OCI-LY7 (cell line): ENCODE measurements at regions not wholly inside any gene's neighbourhood (a gene's known extent, or its start where the extent isn't known, plus 50 kb on each side); places are given as distances from the start of the nearest gene placed in this dataset.

Source experiments
- BruUV-seq: library from RNA; stranded (reverse); fragments of 400-500 nt; replicated peaks from 2 replicates; lab custom pipeline; 2021; lab: Mats Ljungman, UMichigan
- CTCF ChIA-PET: fragments of 300-600 bp; sonication (Branson Sonifier 250); formaldehyde crosslinking; loops from one replicate; lab custom pipeline; 2022; ENCODE audit warnings: antibody characterized with exemption; ENCODE audit not compliant: unreplicated experiment; lab: Charles Lee
- POLR2A ChIA-PET: fragments of 300-600 bp; sonication (Branson Sonifier 250); formaldehyde crosslinking; loops from one replicate; lab custom pipeline; 2022; ENCODE audit warnings: antibody characterized with exemption; lab: Charles Lee
- DNase-seq: peaks from one replicate; pipeline ENCODE4 v3.0.0-alpha.2; 2015; ENCODE audit warnings: low spot score
- H2AFZ ChIP-seq: fragments of 200-600 bp; sonication (generic), shearing (Covaris generic); 2 replicates; pipeline ENCODE4 v1.6.1; 2014; ENCODE audit warnings: mild to moderate bottlenecking, antibody characterized with exemption, low read length, moderate library complexity
- H3K27ac ChIP-seq: fragments of 200-600 bp; sonication (generic); 2 replicates; pipeline ENCODE4 v1.5.1; 2014; ENCODE audit warnings: mixed run types, low read depth, mild to moderate bottlenecking, moderate library complexity, low read length, inconsistent platforms; ENCODE audit not compliant: poor library complexity, severe bottlenecking
- H3K36me3 ChIP-seq: fragments of 200-600 bp; sonication (generic); 2 replicates; pipeline ENCODE4 v1.6.1; 2014; ENCODE audit warnings: mild to moderate bottlenecking, antibody characterized with exemption, low read length, moderate library complexity, mixed read lengths; ENCODE audit not compliant: insufficient read depth
- H3K4me1 ChIP-seq: fragments of 200-600 bp; sonication (generic); 2 replicates; pipeline ENCODE4 v1.5.1; 2014; ENCODE audit warnings: mild to moderate bottlenecking, low read length; ENCODE audit not compliant: insufficient read depth, poor library complexity, severe bottlenecking
- H3K4me2 ChIP-seq: fragments of 200-600 bp; sonication (generic); 2 replicates; pipeline ENCODE4 v1.6.1; 2014; ENCODE audit warnings: mild to moderate bottlenecking, low read length
- H3K4me3 ChIP-seq: fragments of 200-600 bp; sonication (generic); 2 replicates; pipeline ENCODE4 v1.5.1; 2014; ENCODE audit warnings: mild to moderate bottlenecking, low read depth, low read length; ENCODE audit not compliant: poor library complexity, severe bottlenecking
- H3K79me2 ChIP-seq: fragments of 200-600 bp; sonication (generic); 2 replicates; pipeline ENCODE4 v1.6.1; 2016; ENCODE audit warnings: low read depth, mild to moderate bottlenecking, low read length, moderate library complexity, mixed read lengths; ENCODE audit not compliant: insufficient read depth
- H3K9me2 ChIP-seq: fragments of 200-600 bp; sonication (generic); 2 replicates; pipeline ENCODE4 v1.6.1; 2016; ENCODE audit warnings: mild to moderate bottlenecking, low read length, mixed read lengths; ENCODE audit not compliant: insufficient read depth
- H3K9me3 ChIP-seq: fragments of 200-600 bp; sonication (generic); 2 replicates; pipeline ENCODE4 v1.6.1; 2014; ENCODE audit warnings: mild to moderate bottlenecking, mixed run types, low read length, mixed read lengths
- H4K20me1 ChIP-seq: fragments of 200-600 bp; sonication (generic); 2 replicates; pipeline ENCODE4 v1.6.1; 2014; ENCODE audit warnings: mild to moderate bottlenecking, antibody characterized with exemption, low read length, moderate library complexity, mixed read lengths; ENCODE audit not compliant: insufficient read depth
- CTCF ChIP-seq: fragments of 200-600 bp; sonication (generic); conservative IDR thresholded peaks from 2 replicates; pipeline ENCODE4 v1.5.1; 2014; ENCODE audit warnings: mild to moderate bottlenecking, antibody characterized with exemption, low read length, moderate library complexity, mixed read lengths
- EZH2phosphoT487 ChIP-seq: fragments of 200-600 bp; sonication (generic); IDR thresholded peaks from 2 replicates; pipeline ENCODE4 v1.6.1; 2018; ENCODE audit warnings: low read depth, borderline replicate concordance, mild to moderate bottlenecking, mixed run types, antibody characterized with exemption, low read length, moderate library complexity, mixed read lengths
- intact Hi-C: fragments of 100-400 bp; cut with micrococcal nuclease; formaldehyde crosslinking; loops from one replicate; pipeline ENCODE4 v1.10.0; 2022; ENCODE audit not compliant: unreplicated experiment

GRCh38 chr6:113691260-113691656, 165.9 kb upstream of the MARCKS start:
- DNase-seq: no peak
- Histone ChIP-seq H3K4me1 (no peaks in the 10 kb centered on the region), H3K79me2 (no peaks in the 10 kb centered on the region), H3K9me2 (no peaks in the 10 kb centered on the region), H3K4me3 (no peak overlapping the region), H3K9me3 (no peaks in the 10 kb centered on the region), H3K4me2 (no peak overlapping the region), H3K27ac (no peak overlapping the region), H3K36me3 (no peaks in the 10 kb centered on the region), H4K20me1 (no peaks in the 10 kb centered on the region), H2AFZ (0 out of 2 replicates have a peak overlapping the region, but pooled peaks have one; percentile 18)
- TF ChIP-seq CTCF (no peak), EZH2phosphoT487 (no peak)
- no TSS peak for BruUV-seq
- ChIA-PET CTCF (no interaction called here), POLR2A (interaction anchor here (1.4 kb wide), 1 partner anchor 18 kb away, joined by 8 read pairs; no protein-coding TSS in a partner anchor)
- intact Hi-C loops: no loop called here

GRCh38 chr6:113693851-113694250, 163.3 kb upstream of the MARCKS start:
- intact Hi-C loops: no loop called here
- ChIA-PET CTCF (no interaction called here), POLR2A (no interaction called here)
- no peaks in the 10 kb centered on the region for H3K9me3 ChIP-seq
- no peak for TF ChIP-seq EZH2phosphoT487
- TF ChIP-seq CTCF: no peak
- no peak overlapping the region for H3K4me3 ChIP-seq
- BruUV-seq: no TSS peak
- H3K4me2 ChIP-seq: no peak overlapping the region
- H3K79me2 ChIP-seq: no peaks in the 10 kb centered on the region
- H3K4me1 ChIP-seq: no peaks in the 10 kb centered on the region
- no peak for DNase-seq
- no peak overlapping the region for H3K27ac ChIP-seq
- H2AFZ ChIP-seq: no peak overlapping the region
- H3K9me2 ChIP-seq: no peaks in the 10 kb centered on the region
- no peaks in the 10 kb centered on the region for H3K36me3 ChIP-seq
- no peaks in the 10 kb centered on the region for H4K20me1 ChIP-seq

- no peaks in the 10 kb centered on the region for H3K79me2 ChIP-seq
- ChIA-PET POLR2A (no interaction called here), CTCF (no interaction called here)
- DNase-seq: no peak
- H3K9me2 ChIP-seq: no peaks in the 10 kb centered on the region
- BruUV-seq: no TSS peak
- H3K27ac ChIP-seq: no peak overlapping the region
- H3K4me1 ChIP-seq: no peaks in the 10 kb centered on the region
- H3K36me3 ChIP-seq: no peaks in the 10 kb centered on the region
- H3K9me3 ChIP-seq: no peaks in the 10 kb centered on the region
- intact Hi-C loops: no loop called here
- no peak for TF ChIP-seq CTCF
- no peak for TF ChIP-seq EZH2phosphoT487
- H3K4me2 ChIP-seq: no peak overlapping the region
- H4K20me1 ChIP-seq: no peaks in the 10 kb centered on the region
- H2AFZ ChIP-seq: no peak overlapping the region
- no peak overlapping the region for H3K4me3 ChIP-seq
These were observed 162.7 kb upstream of the MARCKS start for GRCh38 chr6:113694278-113695077.
